A549 (cell line): ENCODE measurements at regions not wholly inside any gene's neighbourhood (a gene's known extent, or its start where the extent isn't known, plus 50 kb on each side); places are given as distances from the start of the nearest gene placed in this dataset.

Source experiments
- CTCF ChIP-seq: fragments of >200 bp; sonication (Bioruptor Twin); formaldehyde crosslinking; IDR thresholded peaks from 3 replicates; pipeline ENCODE4 v1.5.1; 2016
- EP300 ChIP-seq, 2 experiments: fragments of >200 bp; sonication (Bioruptor Twin); formaldehyde crosslinking; IDR thresholded peaks; 2 replicates in 1 of 2; 3 replicates in 1 of 2; pipeline ENCODE4 v1.6.1; 2016 to 2017
- MAX ChIP-seq: IDR thresholded peaks from 2 replicates; pipeline ENCODE4 v1.6.1; 2012

GRCh38 chr6:151704383-151704782 is 103.1 kb upstream of the ESR1 start:
- TF ChIP-seq MAX (no peak), EP300 (IDR thresholded peaks at IDR 0.05) (no peak), CTCF (no peak)
